ENCODE measurements at regions not wholly inside any gene's neighbourhood (a gene's known extent, or its start where the extent isn't known, plus 50 kb on each side); places are given as distances from the start of the nearest gene placed in this dataset.

GRCh38 chr1:87957331-87957730, 628.7 kb downstream of the LMO4 start:
- TF ChIP-seq POLR2AphosphoS5 (IDR thresholded peaks at IDR 0.05) = no peak
- no peak for TF ChIP-seq POLR2A (IDR thresholded peaks at IDR 0.05)

Measured in suprapubic skin (tissue), 4 donors.